PC-3 (cell line): ENCODE measurements at regions not wholly inside any gene's neighbourhood (a gene's known extent, or its start where the extent isn't known, plus 50 kb on each side); places are given as distances from the start of the nearest gene placed in this dataset.

Source experiments
- ATAC-seq: fragments of 200-7000 bp; cut with Tn5 transposase; 2 replicates; pipeline ENCODE4 v1.9.1; 2020; ENCODE audit warnings: mild to moderate bottlenecking, moderate library complexity
- BruUV-seq: library from RNA; stranded (reverse); fragments of 400-500 nt; replicated peaks from 2 replicates; lab custom pipeline; 2021; lab: Mats Ljungman, UMichigan
- CTCF ChIA-PET: fragments of 300-600 bp; sonication (Branson Sonifier 250); formaldehyde crosslinking; loops from one replicate; lab custom pipeline; 2022; ENCODE audit warnings: antibody characterized with exemption; lab: Charles Lee
- POLR2A ChIA-PET: fragments of 300-600 bp; sonication (Branson Sonifier 250); formaldehyde crosslinking; loops from one replicate; lab custom pipeline; 2022; ENCODE audit warnings: antibody characterized with exemption; ENCODE audit not compliant: unreplicated experiment; lab: Charles Lee
- DNase-seq: peaks from one replicate; pipeline ENCODE4 v3.0.0-alpha.2; 2015
- H2AFZ ChIP-seq: fragments of 300-600 bp; sonication (generic); 2 replicates; pipeline ENCODE4 v1.6.0; 2016; ENCODE audit warnings: antibody characterized with exemption, low read length
- H3F3A ChIP-seq: fragments of 300-600 bp; sonication (generic); one replicate; pipeline ENCODE4 v1.6.0; 2017; ENCODE audit warnings: antibody characterized with exemption, low read length, control low read depth, mild to moderate bottlenecking; ENCODE audit not compliant: unreplicated experiment
- H3K27ac ChIP-seq: fragments of 300-600 bp; sonication (generic); 2 replicates; pipeline ENCODE4 v1.5.1; 2016; ENCODE audit warnings: mild to moderate bottlenecking, low read length
- H3K27me3 ChIP-seq: fragments of 300-600 bp; sonication (generic); 2 replicates; pipeline ENCODE4 v1.6.1; 2016; ENCODE audit warnings: low read length, mixed read lengths
- H3K36me3 ChIP-seq: fragments of 300-600 bp; sonication (generic); 2 replicates; pipeline ENCODE4 v1.6.1; 2016; ENCODE audit warnings: low read depth, mixed run types, low read length, mixed read lengths
- H3K4me1 ChIP-seq: fragments of 300-600 bp; sonication (generic); 2 replicates; pipeline ENCODE4 v1.5.1; 2016; ENCODE audit warnings: low read length; ENCODE audit not compliant: insufficient read depth
- H3K4me2 ChIP-seq: fragments of 300-600 bp; sonication (generic); 2 replicates; pipeline ENCODE4 v1.6.0; 2016; ENCODE audit warnings: low read length
- H3K4me3 ChIP-seq: fragments of 300-600 bp; sonication (generic); 2 replicates; pipeline ENCODE4 v1.5.1; 2016; ENCODE audit warnings: mild to moderate bottlenecking, low read length, mixed read lengths
- H3K79me2 ChIP-seq: fragments of 300-600 bp; sonication (generic); 2 replicates; pipeline ENCODE4 v1.6.1; 2017; ENCODE audit warnings: low read length, mixed read lengths
- H3K9ac ChIP-seq: fragments of 300-600 bp; sonication (generic); 2 replicates; pipeline ENCODE4 v1.6.0; 2016; ENCODE audit warnings: mild to moderate bottlenecking, low read length
- H3K9me2 ChIP-seq: fragments of 300-600 bp; sonication (generic); replicated peaks from 2 replicates; pipeline ENCODE4 v1.6.1; 2016; ENCODE audit warnings: mixed run types, low read length, mixed read lengths
- H3K9me3 ChIP-seq: fragments of 300-600 bp; sonication (generic); 2 replicates; pipeline ENCODE4 v1.6.1; 2016; ENCODE audit warnings: low read length, mixed read lengths
- H4K20me1 ChIP-seq: fragments of 300-600 bp; sonication (generic); 2 replicates; pipeline ENCODE4 v1.6.1; 2016; ENCODE audit warnings: low read length, mixed read lengths
- CTCF ChIP-seq: fragments of 300-600 bp; sonication (generic); conservative IDR thresholded peaks from 2 replicates; pipeline ENCODE4 v1.5.1; 2017; ENCODE audit warnings: antibody characterized with exemption, low read depth, mild to moderate bottlenecking, low read length
- EZH2 ChIP-seq: fragments of 300-600 bp; sonication (generic); IDR thresholded peaks from one replicate; pipeline ENCODE4 v1.6.1; 2017; ENCODE audit warnings: antibody characterized with exemption, mild to moderate bottlenecking, low read length; ENCODE audit not compliant: unreplicated experiment
- EZH2phosphoT487 ChIP-seq: fragments of 300-600 bp; sonication (generic); IDR thresholded peaks from 2 replicates; pipeline ENCODE4 v1.6.1; 2018; ENCODE audit warnings: mild to moderate bottlenecking, antibody characterized with exemption, low read length, borderline replicate concordance
- intact Hi-C: fragments of 100-400 bp; cut with micrococcal nuclease; formaldehyde crosslinking; loops from 2 replicates; pipeline ENCODE4 v1.9.0; 2023

DNA sequence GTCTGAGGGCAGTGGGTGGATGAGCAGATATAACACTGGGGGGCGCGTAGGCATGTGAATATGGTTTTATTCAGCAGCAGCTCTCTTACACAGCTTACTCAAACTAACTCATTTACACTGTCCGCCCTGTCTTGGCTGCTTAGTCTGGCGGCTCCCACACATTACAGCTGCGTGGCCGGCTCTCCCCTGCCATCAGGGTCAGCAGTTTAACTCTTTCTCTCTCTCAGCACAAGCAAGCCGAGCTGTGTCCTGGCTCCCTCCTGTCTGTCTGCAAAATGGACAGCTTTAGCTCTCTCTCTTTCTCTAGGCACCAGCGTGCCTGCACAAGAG, 1310.1 kb upstream of the RAG2 start:
- H3K9ac ChIP-seq: no peak overlapping the region
- TF ChIP-seq CTCF (no peak), EZH2 (no peak), EZH2phosphoT487 (no peak)
- no peak for DNase-seq
- H3F3A ChIP-seq: no peaks in the 10 kb centered on the region
- intact Hi-C loops: no loop called here
- H3K27me3 ChIP-seq: no peaks in the 10 kb centered on the region
- ATAC-seq: no peak
- no peak overlapping the region for H3K4me3 ChIP-seq
- ChIA-PET CTCF (no interaction called here), POLR2A (no interaction called here)
- H3K79me2 ChIP-seq: no peaks in the 10 kb centered on the region
- no peak overlapping the region for H2AFZ ChIP-seq
- no peaks in the 10 kb centered on the region for H3K9me2 ChIP-seq
- no peak overlapping the region for H3K4me2 ChIP-seq
- H4K20me1 ChIP-seq: no peaks in the 10 kb centered on the region
- no peak overlapping the region for H3K27ac ChIP-seq
- H3K9me3 ChIP-seq: no peaks in the 10 kb centered on the region
- H3K36me3 ChIP-seq: no peaks in the 10 kb centered on the region
- BruUV-seq: no TSS peak
- peaks cover 6% of the 10 kb centered on the region; the same call in 1 of the 2 replicates for H3K4me1 ChIP-seq

- H3K4me2 ChIP-seq: no peak overlapping the region
- peak; percentile 4 for DNase-seq
- TF ChIP-seq CTCF: no peak
- TF ChIP-seq EZH2phosphoT487: no peak
- TF ChIP-seq EZH2: no peak
- ATAC-seq: no peak
- H2AFZ ChIP-seq: no peak overlapping the region
- H3K27ac ChIP-seq: no peak overlapping the region
- ChIA-PET CTCF (no interaction called here), POLR2A (no interaction called here)
- H3K4me3 ChIP-seq: no peak overlapping the region
- BruUV-seq: no TSS peak
- H4K20me1 ChIP-seq: no peaks in the 10 kb centered on the region
- no peaks in the 10 kb centered on the region for H3K9me2 ChIP-seq
- H3K36me3 ChIP-seq: no peaks in the 10 kb centered on the region
- H3K27me3 ChIP-seq: no peaks in the 10 kb centered on the region
- intact Hi-C loops: no loop called here
- H3K4me1 ChIP-seq: peaks cover 6% of the 10 kb centered on the region; the same call in 1 of the 2 replicates
- H3F3A ChIP-seq: no peaks in the 10 kb centered on the region
- no peaks in the 10 kb centered on the region for H3K9me3 ChIP-seq
- H3K79me2 ChIP-seq: no peaks in the 10 kb centered on the region
- no peak overlapping the region for H3K9ac ChIP-seq
Measured at GRCh38 chr11:37907436-37908218, 1309.6 kb upstream of the RAG2 start.

- Histone ChIP-seq H3F3A (no peaks in the 10 kb centered on the region), H2AFZ (no peak overlapping the region), H3K36me3 (no peaks in the 10 kb centered on the region), H3K9me3 (no peaks in the 10 kb centered on the region), H3K9ac (no peak overlapping the region), H3K9me2 (no peaks in the 10 kb centered on the region), H3K27ac (no peak overlapping the region), H3K4me1 (peaks cover 6% of the 10 kb centered on the region; the same call in 1 of the 2 replicates), H3K4me2 (no peak overlapping the region), H3K79me2 (no peaks in the 10 kb centered on the region), H3K4me3 (no peak overlapping the region), H3K27me3 (no peaks in the 10 kb centered on the region), H4K20me1 (no peaks in the 10 kb centered on the region)
- BruUV-seq: no TSS peak
- DNase-seq: peak; percentile 91
- POLR2A ChIA-PET: no interaction called here
- intact Hi-C loops: loop anchor here (1.0 kb wide), 1 partner anchor 239 kb away; no protein-coding TSS in a partner anchor
- peak; percentile 93 for ATAC-seq
- CTCF ChIA-PET: no interaction called here
- TF ChIP-seq CTCF (no peak), EZH2phosphoT487 (no peak), EZH2 (no peak)
Measured at GRCh38 chr11:37905707-37906417, 1307.8 kb upstream of the RAG2 start.
